ENCODE measurements at regions not wholly inside any gene's neighbourhood (a gene's known extent, or its start where the extent isn't known, plus 50 kb on each side); places are given as distances from the start of the nearest gene placed in this dataset.

DNA sequence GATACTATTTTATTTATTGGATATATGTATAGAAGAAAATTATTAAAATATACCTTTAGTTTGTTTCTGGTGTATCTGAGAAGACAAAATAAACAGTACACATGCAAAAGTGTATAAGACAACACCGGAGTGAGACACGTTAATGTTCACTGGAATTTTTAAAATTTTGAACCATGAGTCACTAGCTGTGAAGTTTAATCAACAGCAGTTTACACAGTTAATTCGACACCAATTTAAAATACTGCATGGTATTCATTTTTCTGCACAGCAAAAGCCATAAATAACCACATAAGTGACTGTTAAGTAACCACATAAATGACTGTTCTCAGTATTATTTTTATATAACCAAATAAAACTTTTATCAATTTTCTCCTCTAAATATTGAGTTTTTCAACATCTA is 418.7 kb upstream of the NBEA start:
- WGBS (ENCODE audit: insufficient coverage), result no CpG with 5 or more reads among the region's 3 CpGs
- no peak for ATAC-seq (ENCODE audit: low read depth)

DNA sequence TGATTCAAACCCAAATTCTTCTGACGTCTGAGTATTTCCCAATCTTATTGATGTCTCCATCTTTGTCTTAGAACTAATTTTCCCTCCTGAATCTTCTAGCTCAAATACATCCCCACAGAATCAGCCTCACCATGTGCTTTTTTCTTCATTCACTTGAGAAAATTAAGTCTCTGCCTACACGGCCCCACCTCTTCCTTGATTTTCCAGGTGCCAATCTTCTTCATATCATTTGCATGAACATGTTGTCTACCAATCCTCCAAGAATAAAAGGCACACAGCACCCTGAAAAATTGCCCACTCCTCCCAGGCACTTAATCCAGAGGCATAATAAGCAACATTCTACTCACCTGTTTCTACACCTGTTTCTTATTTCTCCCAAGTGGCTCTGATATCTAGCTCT is 408.1 kb upstream of the NBEA start:
- H3K36me3 ChIP-seq (replicated peaks in 1 of 2; ENCODE audit: control extremely low read depth in 1 of 2, control insufficient read depth in 1 of 2, extremely low read depth in 1 of 2, insufficient read depth in 2 of 2, low read length in 1 of 2), result no peaks in the 10 kb centered on the region
- no peaks in the 10 kb centered on the region for H3K27me3 Mint-ChIP-seq
- H3K9me3 ChIP-seq (ENCODE audit: control extremely low read depth in 1 of 3, control insufficient read depth in 2 of 3, insufficient read depth in 1 of 3, low read length in 2 of 3), result peaks cover 0 to 6% (median 0%) of the 10 kb centered on the region in 3 donors
- intact Hi-C loops (cut with micrococcal nuclease), result no loop called here
- no peak overlapping the region for H3K27ac Mint-ChIP-seq
- no peak overlapping the region for H3K4me2 ChIP-seq (replicated peaks; ENCODE audit: low read depth, low read length, poor library complexity, severe bottlenecking)
- no peak overlapping the region for H3K4me3 ChIP-seq (ENCODE audit: control extremely low read depth in 1 of 5, extremely low read depth in 1 of 5, insufficient read depth in 1 of 5, low read depth in 2 of 5, low read length in 4 of 5)
- H3K27me3 ChIP-seq (replicated peaks in 1 of 4; ENCODE audit: control extremely low read depth in 1 of 4, control insufficient read depth in 3 of 4, insufficient read depth in 4 of 4, low read length in 3 of 4), result no peaks in the 10 kb centered on the region
- no peaks in the 10 kb centered on the region for H3K4me1 Mint-ChIP-seq
- no peaks in the 10 kb centered on the region for H3K4me1 ChIP-seq (ENCODE audit: control insufficient read depth in 2 of 2, insufficient read depth in 2 of 2, low read length in 2 of 2)
- ATAC-seq (ENCODE audit: low read depth) (no peak), DNase-seq (no peak)
- POLR2A ChIA-PET, result no interaction called here
- no peak overlapping the region for H3K27ac ChIP-seq (ENCODE audit: low read length in 2 of 2)
- no peak overlapping the region for H3K4me3 Mint-ChIP-seq
- no peak overlapping the region for H3K9ac ChIP-seq (ENCODE audit: low read length)
- no peak for TF ChIP-seq EZH2 (IDR thresholded peaks at IDR 0.05; ENCODE audit: borderline replicate concordance, insufficient read depth, low read depth, low read length, poor library complexity, severe bottlenecking)
- TF ChIP-seq, protein P1, sequence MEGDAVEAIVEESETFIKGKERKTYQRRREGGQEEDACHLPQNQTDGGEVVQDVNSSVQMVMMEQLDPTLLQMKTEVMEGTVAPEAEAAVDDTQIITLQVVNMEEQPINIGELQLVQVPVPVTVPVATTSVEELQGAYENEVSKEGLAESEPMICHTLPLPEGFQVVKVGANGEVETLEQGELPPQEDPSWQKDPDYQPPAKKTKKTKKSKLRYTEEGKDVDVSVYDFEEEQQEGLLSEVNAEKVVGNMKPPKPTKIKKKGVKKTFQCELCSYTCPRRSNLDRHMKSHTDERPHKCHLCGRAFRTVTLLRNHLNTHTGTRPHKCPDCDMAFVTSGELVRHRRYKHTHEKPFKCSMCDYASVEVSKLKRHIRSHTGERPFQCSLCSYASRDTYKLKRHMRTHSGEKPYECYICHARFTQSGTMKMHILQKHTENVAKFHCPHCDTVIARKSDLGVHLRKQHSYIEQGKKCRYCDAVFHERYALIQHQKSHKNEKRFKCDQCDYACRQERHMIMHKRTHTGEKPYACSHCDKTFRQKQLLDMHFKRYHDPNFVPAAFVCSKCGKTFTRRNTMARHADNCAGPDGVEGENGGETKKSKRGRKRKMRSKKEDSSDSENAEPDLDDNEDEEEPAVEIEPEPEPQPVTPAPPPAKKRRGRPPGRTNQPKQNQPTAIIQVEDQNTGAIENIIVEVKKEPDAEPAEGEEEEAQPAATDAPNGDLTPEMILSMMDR (IDR thresholded peaks at IDR 0.05), result no peak
- WGBS (ENCODE audit: insufficient coverage), result 88% methylated on average over 2 of the region's 2 CpGs
- peaks cover 13% of the 10 kb centered on the region for H3K9me3 Mint-ChIP-seq (ENCODE audit: insufficient read depth)
- CTCF ChIA-PET, result no interaction called here
- H3K79me2 ChIP-seq (ENCODE audit: control insufficient read depth, insufficient read depth, low read length), result no peaks in the 10 kb centered on the region
- no peak overlapping the region for H2AFZ ChIP-seq (ENCODE audit: insufficient read depth, low read depth, low read length, poor library complexity, severe bottlenecking)
- H4K20me1 ChIP-seq (ENCODE audit: control insufficient read depth, insufficient read depth, low read length, poor library complexity, severe bottlenecking), result no peaks in the 10 kb centered on the region

More for the DNA sequence above, 418.7 kb upstream of the NBEA start:
- DNase-seq, result no peak
- Histone ChIP-seq H3K4me2 (replicated peaks; ENCODE audit: low read depth, low read length, poor library complexity, severe bottlenecking) (no peak overlapping the region), H3K9me3 (ENCODE audit: control extremely low read depth in 1 of 3, control insufficient read depth in 2 of 3, insufficient read depth in 1 of 3, low read length in 2 of 3) (peaks cover 0 to 3% (median 0%) of the 10 kb centered on the region in 3 donors), H4K20me1 (ENCODE audit: control insufficient read depth, insufficient read depth, low read length, poor library complexity, severe bottlenecking) (no peaks in the 10 kb centered on the region), H3K27ac (ENCODE audit: low read length in 2 of 2) (no peak overlapping the region), H3K79me2 (ENCODE audit: control insufficient read depth, insufficient read depth, low read length) (no peaks in the 10 kb centered on the region), H3K4me1 (ENCODE audit: control insufficient read depth in 2 of 2, insufficient read depth in 2 of 2, low read length in 2 of 2) (no peaks in the 10 kb centered on the region), H3K27me3 (replicated peaks in 1 of 4; ENCODE audit: control extremely low read depth in 1 of 4, control insufficient read depth in 3 of 4, insufficient read depth in 4 of 4, low read length in 3 of 4) (no peaks in the 10 kb centered on the region), H2AFZ (ENCODE audit: insufficient read depth, low read depth, low read length, poor library complexity, severe bottlenecking) (no peak overlapping the region), H3K9ac (ENCODE audit: low read length) (no peak overlapping the region), H3K4me3 (ENCODE audit: control extremely low read depth in 1 of 5, extremely low read depth in 1 of 5, insufficient read depth in 1 of 5, low read depth in 2 of 5, low read length in 4 of 5) (no peak overlapping the region), H3K36me3 (replicated peaks in 1 of 2; ENCODE audit: control extremely low read depth in 1 of 2, control insufficient read depth in 1 of 2, extremely low read depth in 1 of 2, insufficient read depth in 2 of 2, low read length in 1 of 2) (no peaks in the 10 kb centered on the region)
- no peak for TF ChIP-seq EZH2 (IDR thresholded peaks at IDR 0.05; ENCODE audit: borderline replicate concordance, insufficient read depth, low read depth, low read length, poor library complexity, severe bottlenecking)
- TF ChIP-seq, protein P1 (IDR thresholded peaks at IDR 0.05), result no peak
- H3K9me3 Mint-ChIP-seq (ENCODE audit: insufficient read depth), result no peaks in the 10 kb centered on the region
- intact Hi-C loops (cut with micrococcal nuclease), result no loop called here
- H3K27ac Mint-ChIP-seq, result no peak overlapping the region
- H3K4me1 Mint-ChIP-seq, result no peaks in the 10 kb centered on the region
- ChIA-PET CTCF (no interaction called here), POLR2A (no interaction called here)
- no peaks in the 10 kb centered on the region for H3K27me3 Mint-ChIP-seq
- H3K4me3 Mint-ChIP-seq, result no peak overlapping the region
